Upper lobe of left lung (tissue), 6 donors: ENCODE measurements at regions not wholly inside any gene's neighbourhood (a gene's known extent, or its start where the extent isn't known, plus 50 kb on each side); places are given as distances from the start of the nearest gene placed in this dataset.

ENCODE experiments used
- ATAC-seq, 2 donors: fragments of 200-7000 bp; cut with Tn5 transposase; one replicate each; pipeline ENCODE4 v1.9.1; 2022; ENCODE audit warnings: mild to moderate bottlenecking in 2 of 2, moderate library complexity in 2 of 2; ENCODE audit not compliant: low FRiP score in 2 of 2
- DNase-seq, 2 donors: peaks; one replicate each; pipeline ENCODE4 v3.0.0-alpha.2; 2019 to 2020
- H3K27ac ChIP-seq, 4 donors: fragments of 200-600 bp; sonication (generic); one replicate each; pipeline ENCODE4 v1.5.1; 2016 to 2019
- H3K27me3 ChIP-seq, 4 donors: fragments of 200-600 bp; sonication (generic); one replicate each; pipeline ENCODE4 v1.5.1; 2017 to 2019
- H3K36me3 ChIP-seq, 4 donors: fragments of 200-600 bp; sonication (generic); one replicate each; pipeline ENCODE4 v1.5.1; 2016 to 2019
- H3K4me1 ChIP-seq, 4 donors: fragments of 200-600 bp; sonication (generic); one replicate each; pipeline ENCODE4 v1.5.1; 2018 to 2019
- H3K4me3 ChIP-seq, 4 donors: fragments of 200-600 bp; sonication (generic); one replicate each; pipeline ENCODE4 v1.5.1; 2017 to 2019; ENCODE audit warnings: mild to moderate bottlenecking in 2 of 4, moderate library complexity in 1 of 4
- H3K9me3 ChIP-seq, 4 donors: fragments of 200-600 bp; sonication (generic); one replicate each; pipeline ENCODE4 v1.5.1; 2018 to 2019
- EP300 ChIP-seq, 4 donors: sonication (generic); formaldehyde crosslinking; IDR thresholded peaks; one replicate each; pipeline ENCODE4 v1.5.1; 2017; ENCODE audit warnings: antibody characterized with exemption in 4 of 4, control low read depth in 2 of 4
- POLR2A ChIP-seq, 4 donors: fragments of 450-650 bp; IDR thresholded peaks; one replicate each; pipeline ENCODE4 v1.5.1; 2016 to 2017; ENCODE audit warnings: antibody characterized with exemption in 4 of 4, mild to moderate bottlenecking in 2 of 4
- POLR2AphosphoS5 ChIP-seq, 2 donors: sonication (generic); formaldehyde crosslinking; IDR thresholded peaks; one replicate each; pipeline ENCODE4 v1.5.1; 2017; ENCODE audit warnings: antibody characterized with exemption in 2 of 2
- WGBS, 2 donors: methylation state at CpG; one replicate each; pipeline ENCODE4 v1.1.5; 2017 to 2018; 5-methylcytosine and 5-hydroxymethylcytosine counted together
- TF ChIP-seq, protein P1 (sequence below), 6 experiments: fragments of 450-650 bp in 4 of 6; fragments of 200-600 bp in 2 of 6; sonication (generic) in 2 of 6; IDR thresholded peaks; one replicate each; pipeline ENCODE4 v1.5.1; 2016 to 2019; ENCODE audit warnings: antibody characterized with exemption in 6 of 6
- donor health status: DM: no; HTN: no; CAD: no; lungs with moderate emphysema.
- donor health status: DM: no; HTN: yes; CAD: no; lungs with severe emphysema.

GRCh38 chr6:69494595-69494994 lies 302.2 kb downstream of the LMBRD1 start:
- Histone ChIP-seq H3K4me3 (no peak overlapping the region), H3K36me3 (no peaks in the 10 kb centered on the region), H3K27me3 (no peaks in the 10 kb centered on the region), H3K9me3 (peaks cover 0 to 5% (median 0%) of the 10 kb centered on the region in 4 donors), H3K4me1 (no peaks in the 10 kb centered on the region), H3K27ac (no peak overlapping the region)
- DNase-seq (no peak), ATAC-seq (no peak)
- TF ChIP-seq POLR2AphosphoS5 (IDR thresholded peaks at IDR 0.05) (no peak), EP300 (IDR thresholded peaks at IDR 0.05) (no peak), POLR2A (IDR thresholded peaks at IDR 0.05) (no peak)
- TF ChIP-seq, protein P1, sequence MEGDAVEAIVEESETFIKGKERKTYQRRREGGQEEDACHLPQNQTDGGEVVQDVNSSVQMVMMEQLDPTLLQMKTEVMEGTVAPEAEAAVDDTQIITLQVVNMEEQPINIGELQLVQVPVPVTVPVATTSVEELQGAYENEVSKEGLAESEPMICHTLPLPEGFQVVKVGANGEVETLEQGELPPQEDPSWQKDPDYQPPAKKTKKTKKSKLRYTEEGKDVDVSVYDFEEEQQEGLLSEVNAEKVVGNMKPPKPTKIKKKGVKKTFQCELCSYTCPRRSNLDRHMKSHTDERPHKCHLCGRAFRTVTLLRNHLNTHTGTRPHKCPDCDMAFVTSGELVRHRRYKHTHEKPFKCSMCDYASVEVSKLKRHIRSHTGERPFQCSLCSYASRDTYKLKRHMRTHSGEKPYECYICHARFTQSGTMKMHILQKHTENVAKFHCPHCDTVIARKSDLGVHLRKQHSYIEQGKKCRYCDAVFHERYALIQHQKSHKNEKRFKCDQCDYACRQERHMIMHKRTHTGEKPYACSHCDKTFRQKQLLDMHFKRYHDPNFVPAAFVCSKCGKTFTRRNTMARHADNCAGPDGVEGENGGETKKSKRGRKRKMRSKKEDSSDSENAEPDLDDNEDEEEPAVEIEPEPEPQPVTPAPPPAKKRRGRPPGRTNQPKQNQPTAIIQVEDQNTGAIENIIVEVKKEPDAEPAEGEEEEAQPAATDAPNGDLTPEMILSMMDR (IDR thresholded peaks at IDR 0.05), result no peak
- 98 to 100% methylated on average over 2 of the region's 2 CpGs for WGBS, 2 donors

DNA sequence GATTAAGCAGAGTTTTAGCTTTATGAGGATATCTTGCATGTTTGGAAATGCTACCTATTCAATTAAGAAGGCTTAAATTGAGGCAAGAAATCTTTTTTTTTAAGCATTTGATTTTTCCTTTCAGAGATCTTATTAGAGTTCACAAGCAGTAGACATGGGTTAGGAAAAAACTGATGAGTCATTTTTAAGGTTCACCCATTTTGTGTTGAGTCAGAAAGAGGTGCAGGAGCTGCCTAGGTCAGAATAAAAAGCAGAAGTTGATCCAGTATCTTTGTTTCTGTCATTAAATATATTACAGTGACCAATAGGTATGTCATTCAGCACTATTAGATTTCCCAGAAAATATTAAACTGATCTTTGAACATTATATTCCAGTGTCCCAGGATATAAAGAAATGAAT lies 306.8 kb downstream of the LMBRD1 start:
- no peak overlapping the region for H3K4me3 ChIP-seq
- ATAC-seq, result no peak

GRCh38 chr6:69487688-69488087 lies 309.1 kb downstream of the LMBRD1 start:
- no peak overlapping the region for H3K27ac ChIP-seq
- ATAC-seq, result no peak

More for the DNA sequence above, 306.8 kb downstream of the LMBRD1 start:
- H3K27ac ChIP-seq, result no peak overlapping the region
- no peaks in the 10 kb centered on the region for H3K36me3 ChIP-seq
- no peaks in the 10 kb centered on the region for H3K4me1 ChIP-seq
- TF ChIP-seq POLR2AphosphoS5 (IDR thresholded peaks at IDR 0.05), result no peak
- no peak for TF ChIP-seq EP300 (IDR thresholded peaks at IDR 0.05)
- TF ChIP-seq, protein P1 (IDR thresholded peaks at IDR 0.05), result no peak
- no peak for TF ChIP-seq POLR2A (IDR thresholded peaks at IDR 0.05)
- no peaks in the 10 kb centered on the region for H3K27me3 ChIP-seq
- H3K9me3 ChIP-seq, result peaks cover 0 to 5% (median 0%) of the 10 kb centered on the region in 4 donors
- no peak for DNase-seq

GRCh38 chr6:69466979-69467570 lies 329.7 kb downstream of the LMBRD1 start:
- WGBS, 2 donors, result 89 to 93% methylated on average over 3 to 19 of the region's 26 CpGs
- H3K9me3 ChIP-seq, result no peaks in the 10 kb centered on the region
- DNase-seq (peak in 1 of 2 donors; percentile 76), ATAC-seq (no peak)
- no peak for TF ChIP-seq POLR2A (IDR thresholded peaks at IDR 0.05)
- TF ChIP-seq POLR2AphosphoS5 (IDR thresholded peaks at IDR 0.05), result no peak
- TF ChIP-seq, protein P1 (IDR thresholded peaks at IDR 0.05), result no peak
- no peak for TF ChIP-seq EP300 (IDR thresholded peaks at IDR 0.05)
- H3K36me3 ChIP-seq, result no peaks in the 10 kb centered on the region
- H3K27ac ChIP-seq, result no peak overlapping the region
- no peaks in the 10 kb centered on the region for H3K27me3 ChIP-seq
- no peak overlapping the region for H3K4me3 ChIP-seq
- H3K4me1 ChIP-seq, result no peaks in the 10 kb centered on the region

More at GRCh38 chr6:69487688-69488087, 309.1 kb downstream of the LMBRD1 start:
- no peak for DNase-seq
- no peaks in the 10 kb centered on the region for H3K4me1 ChIP-seq
- H3K27me3 ChIP-seq, result no peaks in the 10 kb centered on the region
- no peaks in the 10 kb centered on the region for H3K36me3 ChIP-seq
- H3K9me3 ChIP-seq, result no peaks in the 10 kb centered on the region
- no peak overlapping the region for H3K4me3 ChIP-seq
- no peak for TF ChIP-seq EP300 (IDR thresholded peaks at IDR 0.05)
- TF ChIP-seq, protein P1 (IDR thresholded peaks at IDR 0.05), result no peak
- TF ChIP-seq POLR2A (IDR thresholded peaks at IDR 0.05), result no peak

DNA sequence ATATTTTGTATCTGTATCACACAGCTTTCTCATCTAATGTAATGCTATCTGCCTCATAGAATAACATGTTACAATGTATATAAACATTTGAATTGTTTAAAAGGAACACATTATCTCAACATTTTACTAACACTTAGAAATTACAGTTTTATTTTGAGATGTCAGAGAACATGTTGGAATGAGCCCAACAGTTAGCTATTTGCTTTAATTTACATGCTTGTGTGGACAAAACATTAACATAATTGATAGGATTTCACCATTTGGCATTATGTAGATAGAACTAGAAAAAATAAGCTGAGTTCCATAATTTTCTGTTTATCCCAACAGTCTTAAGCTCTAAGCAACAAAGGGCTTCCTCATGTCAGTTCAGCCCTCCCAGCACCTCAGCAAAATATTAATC lies 330.9 kb downstream of the LMBRD1 start:
- H3K27ac ChIP-seq, result no peak overlapping the region
- no peaks in the 10 kb centered on the region for H3K36me3 ChIP-seq
- no peak for ATAC-seq
- no peaks in the 10 kb centered on the region for H3K9me3 ChIP-seq
- H3K4me1 ChIP-seq, result no peaks in the 10 kb centered on the region
- no peak overlapping the region for H3K4me3 ChIP-seq
- H3K27me3 ChIP-seq, result no peaks in the 10 kb centered on the region
- TF ChIP-seq POLR2A (IDR thresholded peaks at IDR 0.05) (no peak), POLR2AphosphoS5 (IDR thresholded peaks at IDR 0.05) (no peak), EP300 (IDR thresholded peaks at IDR 0.05) (no peak)
- TF ChIP-seq, protein P1 (IDR thresholded peaks at IDR 0.05), result no peak
- no peak for DNase-seq
